ENCODE measurements at regions not wholly inside any gene's neighbourhood (a gene's known extent, or its start where the extent isn't known, plus 50 kb on each side); places are given as distances from the start of the nearest gene placed in this dataset.

DNA sequence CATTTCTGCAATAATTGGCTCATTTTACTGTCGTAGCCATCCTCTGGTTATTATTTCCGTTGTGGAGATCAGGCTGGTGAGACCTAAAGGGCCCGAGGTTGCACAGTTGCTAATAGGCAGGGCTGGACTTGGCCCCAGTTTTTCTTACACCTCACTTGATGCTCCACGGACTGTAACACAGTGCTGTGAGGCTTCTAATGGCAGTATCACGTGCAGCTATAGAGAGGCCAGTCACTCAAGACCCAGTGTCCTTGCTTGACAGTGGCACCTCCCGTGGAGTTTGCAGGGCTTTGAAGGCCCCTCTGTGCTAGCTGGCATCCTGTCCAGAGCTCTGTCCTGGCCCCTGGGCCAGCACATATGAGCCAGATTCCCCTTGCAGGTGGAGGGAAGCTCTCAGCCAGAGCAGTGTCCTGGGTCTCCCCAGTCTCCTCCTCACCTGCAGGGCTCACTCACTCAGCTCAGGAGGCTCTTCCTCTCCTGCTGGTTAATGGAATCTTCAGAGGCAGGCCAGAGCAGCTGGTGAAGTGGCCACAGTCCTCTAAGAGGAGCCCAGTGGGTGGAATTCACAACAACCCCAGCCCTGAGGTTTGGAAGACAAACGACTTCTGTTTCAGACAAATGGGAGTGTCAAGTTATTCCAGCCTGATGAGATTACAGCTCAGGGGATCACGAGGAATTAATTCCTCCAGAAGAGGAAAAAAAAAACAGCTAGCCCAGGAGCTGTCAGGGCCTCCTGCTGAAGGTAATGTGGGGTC lies 114.2 kb upstream of the FAM180A start:
- peaks cover 5 to 6% of the 10 kb centered on the region in 2 experiments; a peak in 1 of 4 replicates for H3K9me3 ChIP-seq (ENCODE audit: insufficient read depth in 2 of 2, low read depth in 1 of 2, low read length in 1 of 2)
- no peak overlapping the region for H2AK5ac ChIP-seq (ENCODE audit: low read depth, low read length)
- CTCF ChIA-PET (ENCODE audit: partially characterized antibody) = no interaction called here
- H2AFZ ChIP-seq (ENCODE audit: low read length) = no peak overlapping the region; the same call in 1 of the 2 replicates
- no peaks in the 10 kb centered on the region for H4K20me1 ChIP-seq (replicated peaks in 1 of 2; ENCODE audit: control insufficient read depth in 1 of 2, insufficient read depth in 2 of 2, low read length in 2 of 2)
- H3K9ac ChIP-seq (replicated peaks in 1 of 4; ENCODE audit: extremely low read depth in 1 of 4, low read depth in 3 of 4, low read length in 3 of 4) = no peak overlapping the region
- no peaks in the 10 kb centered on the region for H3K4me1 ChIP-seq (replicated peaks in 1 of 4; ENCODE audit: control insufficient read depth in 3 of 4, insufficient read depth in 4 of 4, low read length in 3 of 4)
- no peak overlapping the region for H2BK12ac ChIP-seq (ENCODE audit: low read depth, low read length)
- H3K27me3 ChIP-seq (replicated peaks in 1 of 4; ENCODE audit: control insufficient read depth in 3 of 4, extremely low read depth in 1 of 4, insufficient read depth in 3 of 4, low read length in 3 of 4) = no peaks in the 10 kb centered on the region
- H4K91ac ChIP-seq (replicated peaks; ENCODE audit: insufficient read length, low read length) = no peak overlapping the region
- H2BK5ac ChIP-seq (ENCODE audit: low read depth, low read length) = no peak overlapping the region
- H3K23ac ChIP-seq (ENCODE audit: insufficient read length) = no peak overlapping the region
- FAIRE-seq (no peak), DNase-seq (ENCODE audit: low read depth in 1 of 2, low spot score in 2 of 2) (no peak)
- no peak overlapping the region for H3K56ac ChIP-seq (replicated peaks; ENCODE audit: insufficient read length, low read depth, low read length)
- H3K23me2 ChIP-seq (ENCODE audit: low read depth, low read length) = no peaks in the 10 kb centered on the region
- H3K79me2 ChIP-seq (ENCODE audit: control insufficient read depth in 1 of 2, insufficient read depth in 2 of 2, low read length in 2 of 2) = no peaks in the 10 kb centered on the region
- WGBS, 2 experiments (ENCODE audit: extremely low coverage in 1 of 2, insufficient coverage in 1 of 2, insufficient read length in 1 of 2, insufficient replicate concordance in 2 of 2, low coverage in 1 of 2, low lambda C conversion rate in 2 of 2, missing lambda C conversion rate in 1 of 2) = 93% methylated on average over 8 of the region's 8 CpGs; no CpG with 5 or more reads in 1 of the 2 experiments
- POLR2A ChIA-PET (ENCODE audit: partially characterized antibody) = no interaction called here
- H2BK120ac ChIP-seq (replicated peaks; ENCODE audit: low read depth, low read length) = no peak overlapping the region
- no peak overlapping the region for H3K18ac ChIP-seq (ENCODE audit: extremely low read depth, low read length)
- no peak overlapping the region for H2BK20ac ChIP-seq (ENCODE audit: low read length)
- no peak overlapping the region for H3K27ac ChIP-seq (ENCODE audit: low read depth, low read length)
- H3K14ac ChIP-seq (ENCODE audit: insufficient read length) = no peak overlapping the region
- H3K36me3 ChIP-seq (ENCODE audit: control insufficient read depth in 2 of 4, insufficient read depth in 4 of 4, low read length in 3 of 4) = no peaks in the 10 kb centered on the region
- H3K79me1 ChIP-seq (ENCODE audit: low read depth, low read length) = no peaks in the 10 kb centered on the region
- H4K5ac ChIP-seq (ENCODE audit: insufficient read length, low read depth, low read length) = no peak overlapping the region
- no peak overlapping the region for H3K4me3 ChIP-seq (ENCODE audit: extremely low read depth in 1 of 4, insufficient read depth in 2 of 4, low read depth in 3 of 4, low read length in 4 of 4)
- no peak overlapping the region for H3K4ac ChIP-seq (replicated peaks; ENCODE audit: insufficient read length, low read depth, low read length)
- H3K4me2 ChIP-seq (ENCODE audit: insufficient read depth in 1 of 2, low read depth in 2 of 2, low read length in 2 of 2) = no peak overlapping the region
- no peak overlapping the region for H2BK15ac ChIP-seq (ENCODE audit: low read length)
- H4K8ac ChIP-seq (ENCODE audit: extremely low read depth, insufficient read depth, low read length) = no peak overlapping the region

Measured in H1 (cell line).